ENCODE measurements at regions not wholly inside any gene's neighbourhood (a gene's known extent, or its start where the extent isn't known, plus 50 kb on each side); places are given as distances from the start of the nearest gene placed in this dataset.

DNA sequence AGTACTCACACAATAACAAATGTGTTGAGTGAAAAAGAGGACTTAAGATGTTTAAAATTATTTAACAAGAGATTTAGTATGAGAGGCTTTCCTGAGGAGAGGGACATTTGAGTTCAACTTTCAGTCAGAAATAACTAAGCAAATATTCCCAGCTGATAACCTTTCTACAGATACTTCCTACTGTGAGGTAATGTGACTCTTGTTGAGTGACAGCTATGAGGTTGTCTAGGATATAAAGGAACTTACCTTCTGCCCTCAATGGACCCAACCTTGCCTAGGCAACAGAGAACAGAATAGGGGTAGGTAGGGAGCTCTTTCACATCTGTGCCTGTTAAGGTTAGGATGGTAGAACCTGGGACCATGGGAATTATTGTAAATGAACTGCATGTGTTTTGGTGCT is 54.7 kb downstream of the GLUD2 start:
- no peak for DNase-seq

DNA sequence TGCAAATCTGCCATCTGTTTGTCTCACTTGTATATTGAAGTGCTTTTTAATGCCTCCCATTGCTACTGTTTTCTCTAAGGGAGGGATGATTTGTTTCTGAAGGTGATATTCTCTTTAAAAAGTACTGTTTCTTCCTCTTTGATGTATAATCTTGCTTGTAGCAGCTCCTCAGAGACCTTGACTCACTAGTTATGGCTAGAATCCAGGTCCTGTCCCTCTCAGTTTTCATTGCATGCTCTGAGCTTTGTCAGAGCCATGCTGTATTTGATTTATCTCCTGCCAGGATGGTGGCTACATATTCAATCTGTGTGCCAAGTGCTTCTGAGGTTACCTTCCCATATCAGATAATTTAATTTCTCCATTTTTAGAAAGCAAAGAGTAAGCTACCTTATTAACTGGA is 56.0 kb downstream of the GLUD2 start:
- DNase-seq = no peak

DNA sequence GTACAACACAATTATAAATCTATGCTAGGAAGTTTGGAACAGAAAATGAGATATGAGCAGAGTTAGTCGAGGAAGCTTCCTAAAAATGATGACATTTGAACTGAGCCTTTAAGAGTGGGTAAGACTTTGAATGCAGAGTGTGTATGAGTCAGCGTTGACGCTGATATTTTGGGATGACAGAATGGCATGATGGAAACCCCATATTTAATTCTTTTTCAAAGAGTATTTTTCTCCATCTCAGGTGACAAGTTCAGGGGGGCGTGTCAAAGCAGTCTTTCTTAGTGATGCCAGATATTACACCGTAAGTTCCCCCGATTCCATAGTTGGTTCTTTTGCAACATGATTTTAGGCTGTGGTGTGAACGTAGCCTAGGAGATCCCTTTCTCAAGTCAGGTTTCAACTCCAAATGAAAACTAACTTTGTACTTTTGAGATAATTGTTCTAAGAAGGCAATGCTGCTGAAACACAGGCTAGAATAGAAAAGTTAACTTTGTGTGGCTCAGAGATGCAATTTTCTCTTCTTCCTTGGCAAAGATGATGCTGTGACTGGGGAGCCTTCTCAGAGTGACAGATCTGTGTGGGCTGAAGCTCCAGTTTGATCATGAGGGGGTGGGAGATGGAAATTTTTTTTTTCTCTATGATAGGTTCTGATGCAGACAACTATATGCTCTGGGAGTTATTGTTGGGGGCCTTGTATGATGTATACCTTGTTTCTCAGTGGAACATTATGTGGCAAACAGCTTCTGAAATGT is 59.2 kb downstream of the GLUD2 start:
- DNase-seq = no peak

DNA sequence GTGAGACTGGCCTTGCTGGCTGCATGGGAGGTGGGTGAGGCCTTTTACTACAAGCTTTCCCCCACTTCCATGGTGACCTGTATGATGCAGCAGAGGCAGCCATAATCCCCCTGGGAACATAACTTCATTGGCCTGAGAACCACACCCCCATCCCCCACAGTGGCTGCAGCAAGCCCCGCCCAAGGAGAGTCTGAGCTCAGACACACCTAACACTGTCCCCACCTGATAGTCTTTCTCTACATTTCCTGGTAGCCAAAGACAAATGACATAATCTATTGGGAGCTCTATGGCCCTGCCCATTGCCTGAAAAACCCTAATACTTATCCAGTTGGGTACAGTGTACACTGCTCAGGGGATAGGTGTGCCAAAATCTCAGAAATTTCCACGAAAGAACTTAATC is 62.6 kb downstream of the GLUD2 start:
- no peak for DNase-seq

DNA sequence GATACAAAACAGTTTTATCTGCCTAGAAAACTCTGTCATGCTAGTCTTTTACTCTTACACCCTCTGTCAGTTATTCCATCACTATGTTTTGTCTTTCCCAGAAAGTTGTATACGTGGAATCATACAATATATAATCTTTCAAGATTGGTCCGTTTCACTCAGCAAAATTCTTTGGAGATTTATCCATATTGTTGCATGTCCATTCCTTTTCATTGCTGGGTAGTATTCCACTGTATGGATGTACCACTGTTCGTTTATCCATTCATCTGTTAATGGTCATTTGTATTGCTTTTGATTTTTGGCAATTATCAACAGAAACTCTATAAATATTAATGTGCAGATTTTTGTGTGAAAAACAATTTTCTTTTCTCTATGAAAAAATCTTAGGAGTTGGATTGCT is 63.1 kb downstream of the GLUD2 start:
- DNase-seq = no peak

DNA sequence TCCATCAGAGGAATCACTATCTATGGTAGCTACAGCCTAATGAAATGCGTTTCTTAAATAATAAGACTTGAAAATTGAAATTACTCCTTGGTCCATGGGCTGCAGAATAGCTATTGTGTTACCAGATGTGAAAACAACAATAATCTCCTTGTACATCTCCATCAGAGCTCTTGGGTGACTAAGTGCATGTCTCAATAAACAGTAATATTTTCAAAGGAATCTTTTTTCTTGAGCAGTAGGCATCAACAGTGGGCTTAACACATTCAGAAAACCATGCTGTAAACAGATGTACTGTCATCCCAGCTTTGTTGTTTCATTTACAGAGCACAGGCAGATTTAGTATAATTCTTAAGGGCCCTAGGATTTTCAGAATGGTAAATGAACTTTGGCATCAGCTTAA is 67.3 kb downstream of the GLUD2 start:
- no peak for DNase-seq

DNA sequence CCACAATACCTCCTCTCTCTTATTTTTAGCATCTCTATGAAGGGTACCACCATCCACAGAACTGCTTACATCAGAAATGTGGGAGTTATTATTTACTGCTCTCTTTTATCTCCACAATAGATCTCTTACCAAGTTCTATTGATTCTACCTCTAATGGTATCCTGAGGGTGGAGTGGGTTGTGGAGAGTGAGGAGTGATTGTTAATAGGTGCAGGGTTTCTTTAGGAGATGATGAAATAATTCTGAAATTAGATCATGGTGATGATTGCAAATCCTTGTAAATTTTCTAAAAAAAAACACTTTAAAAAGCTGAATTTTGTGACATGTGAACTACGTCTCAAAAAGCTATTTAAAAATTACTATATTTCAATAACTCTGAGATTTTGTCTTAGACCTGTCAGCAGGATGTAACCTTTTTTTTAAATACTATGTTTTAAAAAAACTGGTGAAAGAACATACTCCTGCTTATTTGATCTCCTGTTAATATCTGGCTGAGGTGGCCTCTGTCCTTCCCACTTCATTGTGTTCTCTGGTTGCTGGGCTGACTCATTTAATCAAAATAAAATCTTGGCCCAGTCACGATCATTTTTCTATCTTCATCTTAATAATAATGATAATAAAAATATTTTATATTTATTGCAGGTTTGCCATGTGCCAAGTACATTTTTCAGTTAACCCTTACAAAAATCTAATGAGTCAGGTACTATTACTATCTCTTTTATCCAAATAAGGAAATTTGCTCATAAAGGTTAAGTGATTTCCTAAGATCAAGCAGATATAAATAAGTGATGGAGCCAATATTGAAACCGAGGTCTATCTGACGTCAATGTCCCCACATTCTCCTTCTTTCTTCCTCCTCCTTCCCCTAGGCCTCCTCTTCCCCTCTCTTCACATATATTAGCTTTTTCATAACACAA is 73.5 kb downstream of the GLUD2 start:
- DNase-seq = no peak

DNA sequence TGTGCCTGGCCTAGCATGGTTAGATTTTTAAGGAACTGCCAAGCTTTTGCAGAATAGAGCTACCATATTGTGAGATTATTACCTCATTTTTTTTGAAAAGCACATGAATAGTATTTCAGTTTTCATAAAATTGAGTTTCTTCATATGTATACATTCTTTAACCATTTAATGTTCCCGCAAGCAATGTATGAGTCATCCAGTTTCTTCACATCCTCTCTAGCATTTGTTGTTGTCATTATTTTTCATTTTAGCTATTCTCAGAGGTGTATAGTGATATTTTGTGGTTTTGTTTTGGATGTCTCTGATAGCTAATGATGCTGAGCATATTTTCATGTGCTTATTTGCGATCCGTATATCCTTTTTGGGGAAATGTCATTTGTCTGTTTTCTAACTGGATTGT is 74.9 kb downstream of the GLUD2 start:
- no peak for DNase-seq

DNA sequence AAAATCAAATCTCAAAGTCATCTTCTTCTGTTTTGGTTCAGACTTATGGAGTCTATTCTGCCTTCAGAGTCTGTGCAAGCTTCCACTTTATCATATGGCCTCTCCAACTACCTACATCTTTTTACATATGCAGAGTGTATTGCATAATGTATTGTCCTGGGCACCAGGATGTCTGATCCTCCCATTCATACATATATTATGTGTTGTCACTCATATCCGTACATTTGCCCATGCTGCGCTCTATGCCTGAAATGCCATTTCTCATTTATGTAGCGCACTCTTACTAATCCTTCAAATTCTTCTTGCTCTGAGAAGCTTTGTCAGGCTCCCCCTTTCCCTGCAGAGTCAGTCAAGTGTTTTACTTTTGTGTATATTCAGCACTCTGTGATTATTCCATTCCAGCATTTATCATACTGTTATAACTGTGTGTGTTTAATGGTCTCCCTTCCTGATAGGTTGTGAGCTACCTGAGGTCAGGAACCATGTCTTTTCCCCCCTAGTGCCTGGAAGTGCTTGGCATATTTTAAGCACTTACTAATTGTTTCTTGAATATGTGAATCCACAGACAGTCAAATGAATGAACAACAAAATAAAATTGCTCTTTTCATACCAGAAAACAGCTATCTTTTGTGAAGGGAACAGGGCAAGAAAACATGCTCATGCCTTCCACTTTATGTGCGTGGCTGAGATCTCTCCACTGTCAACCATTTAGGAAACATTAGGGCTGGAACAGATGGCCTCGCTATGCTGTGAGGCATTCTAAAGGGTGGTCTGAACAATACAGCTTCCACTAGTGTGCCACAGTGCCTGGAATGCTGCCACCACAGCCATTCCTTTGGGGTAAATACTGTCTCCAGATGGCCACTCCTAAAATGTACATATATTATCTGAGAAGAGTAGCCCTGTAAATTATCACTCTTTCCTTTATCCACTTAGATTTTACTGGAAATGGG is 81.8 kb downstream of the GLUD2 start:
- no peak for DNase-seq

DNA sequence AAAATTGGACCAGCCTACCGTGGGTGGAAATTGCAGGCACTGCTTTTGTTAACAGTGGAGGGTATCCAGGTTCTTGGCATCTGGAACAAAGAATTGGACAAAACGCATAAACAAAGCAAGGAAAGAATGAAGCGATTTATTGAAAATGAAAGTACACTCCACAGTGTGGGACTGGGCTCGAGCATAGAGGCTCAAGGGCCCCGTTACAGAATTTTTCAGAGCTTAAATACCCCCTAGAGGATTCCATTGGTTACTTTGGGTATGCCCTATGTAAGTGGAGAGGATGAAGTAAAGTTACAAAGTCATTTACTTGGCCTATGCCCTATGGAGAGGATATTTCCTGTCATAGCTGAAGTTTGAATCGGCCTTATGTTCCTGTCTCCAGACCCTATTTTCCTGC is 85.3 kb downstream of the GLUD2 start:
- DNase-seq = no peak

DNA sequence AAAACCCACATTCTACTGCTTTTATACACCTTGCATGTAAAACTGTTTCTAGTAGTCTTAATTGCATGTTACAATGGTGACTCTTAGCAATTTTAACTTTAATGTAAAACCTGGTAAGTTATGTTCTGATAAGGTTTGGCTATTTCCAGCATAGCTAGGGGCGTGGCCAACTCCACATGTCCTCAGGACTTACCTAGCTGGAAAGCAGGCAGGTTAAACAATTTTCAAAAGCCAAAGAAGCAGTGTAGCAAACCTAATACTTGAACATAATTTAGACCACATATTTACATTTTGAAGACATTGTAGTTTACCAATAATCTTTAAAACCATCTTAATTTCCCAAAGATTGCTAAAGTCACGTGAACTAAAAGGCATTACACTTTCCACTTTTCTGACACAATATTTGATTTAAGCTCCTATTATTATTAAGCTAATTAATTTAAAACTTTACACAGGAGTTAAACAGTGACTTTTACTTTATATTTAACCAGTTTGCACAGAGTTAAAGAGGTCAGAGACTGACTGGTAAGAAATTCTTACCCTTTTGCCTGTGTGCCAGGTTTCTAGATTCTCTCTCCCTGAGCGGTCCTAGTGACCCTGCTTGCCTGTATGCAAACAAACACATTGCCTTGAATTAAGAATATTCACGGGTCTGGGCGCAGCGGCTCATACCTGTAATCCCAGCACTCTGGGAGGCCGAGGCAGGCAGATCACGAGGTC is 88.2 kb downstream of the GLUD2 start:
- no peak for DNase-seq

DNA sequence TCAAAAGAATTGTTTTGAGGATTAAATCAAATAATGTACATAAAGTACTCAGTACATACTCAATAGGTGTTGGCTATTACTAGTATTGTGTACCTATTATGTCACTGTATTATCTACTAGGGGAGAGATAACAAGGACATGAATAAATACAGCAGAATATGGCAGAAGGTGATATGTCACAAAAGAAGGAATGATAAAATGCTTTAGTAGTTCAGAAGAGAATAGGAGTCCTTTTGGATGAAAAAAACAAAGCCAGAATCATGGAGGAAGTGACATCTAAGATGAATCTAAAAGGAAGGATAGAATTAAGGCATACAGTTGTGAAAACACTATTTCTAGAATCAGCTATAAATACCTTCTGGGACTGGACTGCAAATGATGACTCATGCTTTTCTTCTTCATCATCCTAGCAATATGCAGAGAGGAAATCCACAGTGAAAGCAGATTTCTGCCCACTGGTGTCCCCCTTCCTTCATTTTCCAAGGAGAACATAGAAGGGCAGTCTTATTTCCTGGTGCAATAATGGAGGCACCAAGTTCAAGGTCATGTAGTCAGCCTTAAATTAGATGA is 98.7 kb downstream of the GLUD2 start:
- no peak for DNase-seq

DNA sequence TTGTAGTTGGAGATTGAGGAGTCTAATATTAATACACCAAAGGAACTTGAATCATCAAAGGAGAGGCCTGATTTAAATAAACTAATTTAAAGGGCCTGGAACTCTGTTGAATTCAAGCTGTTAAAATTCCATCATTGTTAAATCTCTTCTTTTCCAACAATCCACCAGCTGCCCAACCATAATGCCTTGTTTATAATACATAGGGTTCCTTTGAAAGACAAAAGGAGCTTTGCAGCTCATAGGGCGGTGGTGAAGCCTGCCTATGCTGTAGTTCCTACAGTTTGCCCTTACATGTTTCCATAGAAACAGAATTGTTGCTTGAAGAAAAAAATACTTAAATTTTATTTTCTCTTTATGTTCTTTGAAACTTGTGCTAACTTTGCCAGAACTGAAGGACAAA is 102.8 kb downstream of the GLUD2 start:
- DNase-seq = no peak

DNA sequence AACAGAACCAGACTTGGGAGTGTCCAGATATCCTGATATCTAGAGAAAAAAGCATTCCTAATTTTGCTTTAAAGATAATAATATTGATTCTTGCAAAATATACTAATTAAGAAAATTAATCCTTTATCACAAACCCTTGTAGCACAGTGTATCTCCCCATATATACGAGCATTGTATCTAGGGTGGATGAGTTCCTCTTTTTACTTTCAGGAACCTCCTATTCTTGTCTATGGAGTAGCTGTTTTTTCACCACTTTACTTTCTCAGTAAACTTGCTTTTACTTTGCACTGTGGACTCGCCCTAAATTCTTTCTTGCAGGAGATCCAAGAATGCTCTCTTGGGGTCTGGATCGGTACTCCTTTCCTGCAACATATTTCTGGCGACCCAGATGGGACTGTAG is 103.9 kb downstream of the GLUD2 start:
- no peak for DNase-seq

DNA sequence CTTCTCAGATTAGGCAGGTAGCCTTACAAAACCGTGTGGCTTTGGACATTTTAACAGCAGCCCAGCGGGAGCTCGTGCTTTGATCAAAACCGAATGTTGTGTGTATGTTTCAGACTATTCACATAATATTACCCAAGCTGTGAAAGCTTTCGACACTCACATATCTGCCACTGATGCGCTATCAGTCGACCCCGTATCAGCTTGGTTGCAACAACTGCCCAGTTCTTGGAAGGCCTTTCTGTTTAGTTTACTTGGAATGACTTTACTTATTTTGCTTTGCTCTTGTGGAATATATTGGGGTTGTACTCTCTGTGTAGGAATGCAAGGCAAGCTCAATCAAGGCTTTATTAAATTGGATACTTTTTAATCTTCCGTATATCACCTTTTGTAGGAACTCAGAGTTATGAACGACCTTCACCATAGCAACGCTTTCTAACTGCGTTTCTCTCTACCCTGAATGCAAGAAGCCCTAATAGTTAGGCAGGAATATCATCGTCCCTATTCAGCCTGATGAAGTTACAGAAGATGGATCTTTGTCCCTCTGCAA is 107.5 kb downstream of the GLUD2 start:
- DNase-seq = no peak

DNA sequence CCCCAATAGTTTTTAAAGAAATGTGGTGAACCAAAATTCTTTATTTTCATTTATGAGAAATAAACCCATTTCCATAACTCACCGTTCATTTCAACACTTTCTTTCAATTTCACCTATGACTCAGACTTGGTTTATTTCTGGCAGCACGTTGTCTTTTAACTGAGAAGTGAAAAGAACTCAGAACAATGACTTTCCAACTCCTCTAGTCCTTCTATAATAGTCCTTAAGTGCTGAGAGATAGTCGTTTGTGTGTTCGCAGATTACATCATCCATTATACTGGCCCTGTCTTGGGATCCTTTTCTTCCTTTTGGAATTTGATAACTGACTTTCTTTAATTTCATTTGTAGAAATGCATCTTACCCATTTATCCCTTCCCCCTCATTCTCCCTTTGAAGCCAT is 113.6 kb downstream of the GLUD2 start:
- no peak for DNase-seq

DNA sequence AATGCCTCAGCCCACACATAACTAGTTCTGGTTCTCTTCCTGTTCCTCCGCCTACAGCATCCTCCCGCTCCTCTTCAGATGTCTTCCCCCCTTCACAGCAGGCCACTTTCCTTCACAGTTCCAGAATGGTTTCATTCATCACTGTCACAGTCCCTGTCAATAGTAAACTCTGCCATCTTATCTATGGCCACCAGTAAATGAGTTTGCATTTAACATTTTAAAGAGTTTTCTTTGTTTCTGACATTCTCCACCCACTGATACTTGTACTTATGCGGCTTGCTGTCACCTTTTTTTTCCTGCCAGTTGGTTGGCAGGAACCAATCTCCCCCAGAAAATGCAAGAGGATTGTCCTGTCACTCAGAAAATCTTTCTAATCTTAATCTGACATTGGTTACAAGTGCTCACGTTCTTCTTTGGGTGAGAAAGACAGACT is 114.1 kb downstream of the GLUD2 start:
- no peak for DNase-seq

DNA sequence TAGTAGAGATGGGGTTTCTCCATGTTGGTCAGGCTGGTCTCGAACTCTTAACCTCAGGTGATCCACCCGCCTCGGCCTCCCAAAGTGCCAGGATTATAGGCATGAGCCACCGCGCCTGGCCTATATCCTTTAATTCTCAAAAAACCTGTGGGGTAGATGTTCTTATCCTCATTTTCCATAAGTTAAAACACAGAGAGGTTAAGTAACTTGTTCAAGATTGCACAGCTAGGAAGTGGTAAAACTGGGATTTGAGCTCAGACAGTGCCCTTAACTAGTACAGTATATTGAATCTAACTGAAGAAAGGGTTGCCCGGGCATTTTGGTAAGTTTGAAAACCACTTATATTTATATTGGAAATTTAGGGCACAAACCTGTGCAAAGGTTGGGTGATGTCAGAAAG is 116.0 kb downstream of the GLUD2 start:
- DNase-seq = no peak

DNA sequence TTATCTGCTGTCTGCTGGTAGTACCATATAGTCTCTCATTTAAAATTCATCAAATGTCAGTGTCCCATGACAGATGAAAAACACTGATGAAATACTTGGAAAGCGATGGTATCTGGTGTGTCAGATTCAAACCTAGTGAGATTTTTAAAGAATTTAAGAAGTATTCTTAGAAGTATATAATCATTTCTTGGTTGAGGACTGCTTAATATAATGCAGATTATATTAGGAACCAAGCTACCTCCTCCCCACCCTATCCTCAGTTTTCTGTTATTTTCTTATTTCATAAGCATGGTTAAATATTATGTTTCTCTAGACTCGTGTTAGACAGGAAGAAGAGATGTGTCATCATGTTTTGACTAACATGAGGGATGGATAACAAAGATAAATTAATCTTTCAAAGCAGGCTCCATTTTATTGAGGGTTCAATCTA is 118.5 kb downstream of the GLUD2 start:
- DNase-seq = no peak

DNA sequence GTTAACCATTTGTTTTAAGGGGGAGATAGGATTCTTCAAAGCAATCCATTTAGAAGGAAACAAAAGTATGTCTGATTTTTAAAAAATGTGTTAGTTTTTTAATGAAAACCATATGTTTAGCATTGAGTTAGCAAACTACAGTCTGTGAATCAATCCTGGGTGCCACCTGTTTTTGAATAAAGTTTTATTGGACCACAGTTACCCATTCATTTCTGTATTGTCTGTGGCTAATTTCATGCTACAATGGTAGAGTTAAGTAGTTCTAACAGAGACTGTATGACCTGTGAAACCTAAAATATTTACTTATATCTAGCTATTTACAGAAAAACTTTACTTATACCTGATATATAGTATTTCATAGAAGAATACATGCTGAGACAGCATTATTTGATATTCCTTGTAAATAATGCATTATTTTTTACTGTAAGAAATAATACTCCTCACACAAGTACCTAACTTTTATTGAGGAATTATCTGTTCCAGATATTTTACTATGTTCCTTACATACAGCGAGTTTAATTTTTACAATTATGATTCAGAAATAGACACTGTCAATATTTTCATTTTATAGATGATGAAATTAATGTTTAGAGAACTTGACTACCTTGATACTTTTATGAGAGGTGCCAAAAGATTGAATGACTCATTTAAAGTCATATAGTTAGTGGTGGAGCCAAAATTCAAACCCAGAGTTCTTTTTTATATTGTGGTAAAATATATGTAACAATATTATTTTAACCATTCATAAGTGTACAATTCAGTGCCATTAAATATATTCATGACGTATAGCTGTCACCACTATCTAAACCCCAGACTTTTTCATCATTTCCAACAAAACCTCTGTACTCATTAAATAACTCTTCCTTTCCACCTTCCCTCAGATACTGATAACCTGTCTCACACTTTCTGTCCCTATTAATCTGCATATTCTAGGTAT is 122.0 kb downstream of the GLUD2 start:
- DNase-seq = no peak
